ENCODE measurements at regions not wholly inside any gene's neighbourhood (a gene's known extent, or its start where the extent isn't known, plus 50 kb on each side); places are given as distances from the start of the nearest gene placed in this dataset.

GRCh38 chr2:8611246-8611645 is 70.6 kb upstream of the ID2 start:
- H3K9me3 ChIP-seq (ENCODE audit: control insufficient read depth, insufficient read depth, low read depth, low read length): no peaks in the 10 kb centered on the region
- ChIA-PET POLR2A (no interaction called here), CTCF (no interaction called here)
- H3K4me3 ChIP-seq (ENCODE audit: low read depth, low read length): no peak overlapping the region
- TF ChIP-seq ZNF544 (tag by site-specific recombination; IDR thresholded peaks at IDR 0.05): no peak
- no peak for TF ChIP-seq PBX3 (CRISPR knock-in tag; IDR thresholded peaks at IDR 0.05)
- no peak for TF ChIP-seq WT1 (tag by site-specific recombination; IDR thresholded peaks at IDR 0.05)
- no peak for TF ChIP-seq KLF17 (tag by site-specific recombination; IDR thresholded peaks at IDR 0.05)
- no peak for TF ChIP-seq ZNF560 (tag by site-specific recombination; IDR thresholded peaks at IDR 0.05; ENCODE audit: borderline replicate concordance)
- no peaks in the 10 kb centered on the region for H3K36me3 ChIP-seq (ENCODE audit: control insufficient read depth in 2 of 2, insufficient read depth in 1 of 2, low read length in 2 of 2)
- no peaks in the 10 kb centered on the region for H3K4me1 ChIP-seq (ENCODE audit: control insufficient read depth, insufficient read depth, low read length)
- H3K27ac ChIP-seq (ENCODE audit: extremely low read depth, low read depth, low read length): no peak overlapping the region

GRCh38 chr2:8611700-8612099 is 70.2 kb upstream of the ID2 start:
- Histone ChIP-seq H3K9me3 (ENCODE audit: control insufficient read depth, insufficient read depth, low read depth, low read length) (no peaks in the 10 kb centered on the region), H3K4me1 (ENCODE audit: control insufficient read depth, insufficient read depth, low read length) (no peaks in the 10 kb centered on the region), H3K4me3 (ENCODE audit: low read depth, low read length) (no peak overlapping the region), H3K36me3 (ENCODE audit: control insufficient read depth in 2 of 2, insufficient read depth in 1 of 2, low read length in 2 of 2) (no peaks in the 10 kb centered on the region), H3K27ac (ENCODE audit: extremely low read depth, low read depth, low read length) (no peak overlapping the region)
- no peak for TF ChIP-seq ZNF114 (tag by site-specific recombination; IDR thresholded peaks at IDR 0.05)
- TF ChIP-seq ZNF654 (tag by site-specific recombination; IDR thresholded peaks at IDR 0.05; ENCODE audit: low read depth): no peak
- TF ChIP-seq ZNF76 (tag by site-specific recombination; IDR thresholded peaks at IDR 0.05; ENCODE audit: borderline replicate concordance, low read depth): no peak
- TF ChIP-seq ZNF174 (tag by site-specific recombination; IDR thresholded peaks at IDR 0.05): no peak
- no peak for TF ChIP-seq ZFP69B (tag by site-specific recombination; IDR thresholded peaks at IDR 0.05)
- no peak for TF ChIP-seq ZBTB7A (tag by site-specific recombination; IDR thresholded peaks at IDR 0.05; ENCODE audit: low read depth)
- no peak for TF ChIP-seq PRDM4 (tag by site-specific recombination; IDR thresholded peaks at IDR 0.05)
- TF ChIP-seq FEZF1 (tag by site-specific recombination; IDR thresholded peaks at IDR 0.05): no peak
- no peak for TF ChIP-seq ZBTB26 (tag by site-specific recombination; optimal IDR thresholded peaks at IDR 0.05)
- no peak for TF ChIP-seq ZBTB20 (tag by site-specific recombination; IDR thresholded peaks at IDR 0.05)
- no peak for TF ChIP-seq ZEB2 (tag by site-specific recombination; IDR thresholded peaks at IDR 0.05)
- TF ChIP-seq ZNF112 (tag by site-specific recombination; IDR thresholded peaks at IDR 0.05): no peak
- no peak for TF ChIP-seq HIC1 (tag by site-specific recombination; IDR thresholded peaks at IDR 0.05)
- TF ChIP-seq ZNF2 (tag by site-specific recombination; IDR thresholded peaks at IDR 0.05): no peak
- ChIA-PET POLR2A (no interaction called here), CTCF (no interaction called here)
